Esophagus muscularis mucosa (tissue), 3 donors: ENCODE measurements at regions not wholly inside any gene's neighbourhood (a gene's known extent, or its start where the extent isn't known, plus 50 kb on each side); places are given as distances from the start of the nearest gene placed in this dataset.

Experiments
- CTCF ChIP-seq, 3 experiments: fragments of 200-600 bp in 2 of 3; fragments of 450-650 bp in 1 of 3; sonication (generic) in 2 of 3; IDR thresholded peaks; one replicate each; pipeline ENCODE4 v1.5.1; 2017 to 2019; ENCODE audit warnings: antibody characterized with exemption in 3 of 3, mild to moderate bottlenecking in 2 of 3, moderate library complexity in 1 of 3
- POLR2A ChIP-seq: fragments of 450-650 bp; IDR thresholded peaks from one replicate; pipeline ENCODE4 v1.6.1; 2017; ENCODE audit warnings: antibody characterized with exemption, moderate library complexity, mild to moderate bottlenecking, low read depth

- TF ChIP-seq CTCF (IDR thresholded peaks at IDR 0.05) (no peak), POLR2A (no peak)
These were observed 313.3 kb upstream of the ATP2B1 start for GRCh38 chr12:90021795-90022440.
